ENCODE measurements at regions not wholly inside any gene's neighbourhood (a gene's known extent, or its start where the extent isn't known, plus 50 kb on each side); places are given as distances from the start of the nearest gene placed in this dataset.

GRCh38 chr13:70714993-70715392 is 606.7 kb upstream of the KLHL1 start:
- H3K9me3 ChIP-seq (replicated peaks; ENCODE audit: control insufficient read depth, insufficient read depth, low read length), result no peaks in the 10 kb centered on the region
- H3K27ac ChIP-seq (ENCODE audit: insufficient read depth, low read depth, low read length), result no peak overlapping the region
- TF ChIP-seq POLR2AphosphoS5 (IDR thresholded peaks at IDR 0.05; ENCODE audit: insufficient read depth, low read depth, low read length) (no peak), EZH2 (IDR thresholded peaks at IDR 0.05; ENCODE audit: borderline replicate concordance, low read depth, low read length, severe bottlenecking) (no peak), POLR2A (IDR thresholded peaks at IDR 0.05; ENCODE audit: low read depth, low read length) (no peak), JUN (IDR thresholded peaks at IDR 0.05; ENCODE audit: borderline replicate concordance, insufficient read depth, insufficient read length, low read depth) (no peak), FOS (IDR thresholded peaks at IDR 0.05; ENCODE audit: borderline replicate concordance, insufficient read depth, low read length) (no peak), GATA2 (IDR thresholded peaks at IDR 0.05; ENCODE audit: insufficient read depth, insufficient read length, low read depth, low read length) (no peak)
- TF ChIP-seq, protein P1, sequence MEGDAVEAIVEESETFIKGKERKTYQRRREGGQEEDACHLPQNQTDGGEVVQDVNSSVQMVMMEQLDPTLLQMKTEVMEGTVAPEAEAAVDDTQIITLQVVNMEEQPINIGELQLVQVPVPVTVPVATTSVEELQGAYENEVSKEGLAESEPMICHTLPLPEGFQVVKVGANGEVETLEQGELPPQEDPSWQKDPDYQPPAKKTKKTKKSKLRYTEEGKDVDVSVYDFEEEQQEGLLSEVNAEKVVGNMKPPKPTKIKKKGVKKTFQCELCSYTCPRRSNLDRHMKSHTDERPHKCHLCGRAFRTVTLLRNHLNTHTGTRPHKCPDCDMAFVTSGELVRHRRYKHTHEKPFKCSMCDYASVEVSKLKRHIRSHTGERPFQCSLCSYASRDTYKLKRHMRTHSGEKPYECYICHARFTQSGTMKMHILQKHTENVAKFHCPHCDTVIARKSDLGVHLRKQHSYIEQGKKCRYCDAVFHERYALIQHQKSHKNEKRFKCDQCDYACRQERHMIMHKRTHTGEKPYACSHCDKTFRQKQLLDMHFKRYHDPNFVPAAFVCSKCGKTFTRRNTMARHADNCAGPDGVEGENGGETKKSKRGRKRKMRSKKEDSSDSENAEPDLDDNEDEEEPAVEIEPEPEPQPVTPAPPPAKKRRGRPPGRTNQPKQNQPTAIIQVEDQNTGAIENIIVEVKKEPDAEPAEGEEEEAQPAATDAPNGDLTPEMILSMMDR (IDR thresholded peaks at IDR 0.05; ENCODE audit: extremely low read depth in 1 of 2, insufficient read depth in 1 of 2, low read depth in 1 of 2, low read length in 2 of 2), result no peak
- TF ChIP-seq, protein P2, sequence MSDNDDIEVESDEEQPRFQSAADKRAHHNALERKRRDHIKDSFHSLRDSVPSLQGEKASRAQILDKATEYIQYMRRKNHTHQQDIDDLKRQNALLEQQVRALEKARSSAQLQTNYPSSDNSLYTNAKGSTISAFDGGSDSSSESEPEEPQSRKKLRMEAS (IDR thresholded peaks at IDR 0.05; ENCODE audit: insufficient read depth, insufficient read length), result no peak
- H4K20me1 ChIP-seq (replicated peaks; ENCODE audit: control insufficient read depth, extremely low read depth, insufficient read depth, low read length), result no peaks in the 10 kb centered on the region
- ChIA-PET POLR2A (no interaction called here), CTCF (no interaction called here)
- H3K9me1 ChIP-seq (replicated peaks; ENCODE audit: control insufficient read depth, extremely low read depth, insufficient read depth, low read length), result no peaks in the 10 kb centered on the region
- no peaks in the 10 kb centered on the region for H3K79me2 ChIP-seq (ENCODE audit: control insufficient read depth, insufficient read depth, low read length)
- H3K36me3 ChIP-seq (ENCODE audit: control insufficient read depth in 2 of 2, extremely low read depth in 1 of 2, insufficient read depth in 2 of 2, low read length in 2 of 2), result no peaks in the 10 kb centered on the region
- dilution Hi-C loops (cut with MboI; ENCODE audit: extremely low pct_ligation_motif_present, low sequenced_read_pairs) (no loop called here), intact Hi-C loops (cut with micrococcal nuclease) (no loop called here)
- no peak overlapping the region for H3K4me3 ChIP-seq (replicated peaks in 1 of 3; ENCODE audit: insufficient read depth in 1 of 3, low read depth in 1 of 3, low read length in 3 of 3)
- no peak overlapping the region for H3K9ac ChIP-seq (replicated peaks; ENCODE audit: extremely low read depth, insufficient read depth, low read length)
- FAIRE-seq (no peak), DNase-seq (ENCODE audit: low read depth, low spot score) (no peak)
- no peak overlapping the region for H2AFZ ChIP-seq (ENCODE audit: low read depth, low read length)
- H3K4me2 ChIP-seq (ENCODE audit: insufficient read depth, low read length), result no peak overlapping the region
- BruUV-seq (replicated peaks), result no TSS peak
- H3K27me3 ChIP-seq (ENCODE audit: control insufficient read depth in 2 of 2, insufficient read depth in 2 of 2, low read length in 2 of 2), result no peaks in the 10 kb centered on the region
- peaks cover 7% of the 10 kb centered on the region for H3K4me1 ChIP-seq (ENCODE audit: control insufficient read depth, extremely low read depth, insufficient read depth, low read length)
